ENCODE measurements at regions not wholly inside any gene's neighbourhood (a gene's known extent, or its start where the extent isn't known, plus 50 kb on each side); places are given as distances from the start of the nearest gene placed in this dataset.

GRCh38 chr5:109529987-109530386 lies 120.2 kb upstream of the PJA2 start:
- DNase-seq = no peak

- DNase-seq = peak; percentile 19
Measured at GRCh38 chr5:109529520-109529919, 119.7 kb upstream of the PJA2 start.

GRCh38 chr5:109524555-109524954 lies 114.8 kb upstream of the PJA2 start:
- no peak for DNase-seq

GRCh38 chr5:109524026-109524425 lies 114.3 kb upstream of the PJA2 start:
- DNase-seq = no peak

- no peak for DNase-seq
Measured at GRCh38 chr5:109522404-109522803, 112.6 kb upstream of the PJA2 start.

- DNase-seq = no peak
Measured at GRCh38 chr5:109519416-109519815, 109.6 kb upstream of the PJA2 start.

GRCh38 chr5:109516390-109516789 lies 106.6 kb upstream of the PJA2 start:
- no peak for DNase-seq

- no peak for DNase-seq
Measured at GRCh38 chr5:109511980-109512734, 102.4 kb upstream of the PJA2 start.

GRCh38 chr5:109506556-109506955 lies 96.8 kb upstream of the PJA2 start:
- no peak for DNase-seq

GRCh38 chr5:109496112-109496511 lies 86.3 kb upstream of the PJA2 start:
- DNase-seq = no peak

GRCh38 chr5:109487753-109488420 lies 78.1 kb upstream of the PJA2 start:
- no peak for DNase-seq

- DNase-seq = no peak
Measured at GRCh38 chr5:109486200-109486804, 76.5 kb upstream of the PJA2 start.

- peak; percentile 16 for DNase-seq
Measured at GRCh38 chr5:109485030-109485429, 75.3 kb upstream of the PJA2 start.

GRCh38 chr5:109484597-109484996 lies 74.8 kb upstream of the PJA2 start:
- DNase-seq = no peak

GRCh38 chr5:109483395-109483971 lies 73.7 kb upstream of the PJA2 start:
- no peak for DNase-seq

GRCh38 chr5:109482748-109483147 lies 73.0 kb upstream of the PJA2 start:
- DNase-seq = no peak

- DNase-seq = peak; percentile 34
Measured at GRCh38 chr5:109479260-109479860, 69.6 kb upstream of the PJA2 start.

GRCh38 chr5:109478830-109479229 lies 69.1 kb upstream of the PJA2 start:
- no peak for DNase-seq

GRCh38 chr5:109476292-109476691 lies 66.5 kb upstream of the PJA2 start:
- no peak for DNase-seq

- DNase-seq = no peak
Measured at GRCh38 chr5:109469896-109470662, 60.3 kb upstream of the PJA2 start.

- DNase-seq = peak; percentile 72
Measured at GRCh38 chr5:109468737-109469420, 59.1 kb upstream of the PJA2 start.

GRCh38 chr5:109468288-109468676 lies 58.5 kb upstream of the PJA2 start:
- no peak for DNase-seq
